ENCODE measurements at regions not wholly inside any gene's neighbourhood (a gene's known extent, or its start where the extent isn't known, plus 50 kb on each side); places are given as distances from the start of the nearest gene placed in this dataset.
A peak's percentile ranks its signal among the peaks of the same experiment; 100 is the strongest.
"Not testable (repeated sequence)": the region's sequence is repeated elsewhere in the genome, so short reads cannot be mapped to it uniquely, and the experiment has no call there.

DNA sequence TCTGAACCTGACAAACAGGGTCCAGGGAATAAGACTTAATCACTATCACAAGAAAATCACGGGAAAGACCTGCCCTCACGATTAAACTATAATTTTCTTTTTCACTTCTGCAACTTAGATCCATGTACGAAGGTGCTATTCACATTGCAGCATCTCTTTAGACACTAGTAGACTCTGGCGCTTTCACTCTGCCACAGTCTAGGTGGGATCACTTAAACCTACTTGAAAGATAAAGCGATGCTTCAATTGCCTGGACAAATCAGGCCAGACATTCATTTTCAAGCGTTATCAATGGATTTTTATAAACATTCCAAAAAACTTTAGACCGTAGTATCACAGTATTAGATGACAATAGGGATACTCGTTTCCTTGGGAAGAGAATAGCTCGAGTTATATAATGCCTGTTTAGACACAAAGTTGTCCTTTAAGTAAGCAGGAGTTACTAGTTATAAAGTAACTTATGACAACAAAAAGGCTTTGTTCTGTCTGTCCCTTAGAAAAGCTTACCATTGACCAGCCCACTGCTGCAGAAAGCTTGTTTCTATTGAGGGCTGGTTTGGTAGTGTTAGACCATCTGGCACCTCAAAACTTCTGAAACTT, 367.3 kb downstream of the UTRN start:
- DNase-seq (ENCODE audit: low read depth, low spot score) = no peak

DNA sequence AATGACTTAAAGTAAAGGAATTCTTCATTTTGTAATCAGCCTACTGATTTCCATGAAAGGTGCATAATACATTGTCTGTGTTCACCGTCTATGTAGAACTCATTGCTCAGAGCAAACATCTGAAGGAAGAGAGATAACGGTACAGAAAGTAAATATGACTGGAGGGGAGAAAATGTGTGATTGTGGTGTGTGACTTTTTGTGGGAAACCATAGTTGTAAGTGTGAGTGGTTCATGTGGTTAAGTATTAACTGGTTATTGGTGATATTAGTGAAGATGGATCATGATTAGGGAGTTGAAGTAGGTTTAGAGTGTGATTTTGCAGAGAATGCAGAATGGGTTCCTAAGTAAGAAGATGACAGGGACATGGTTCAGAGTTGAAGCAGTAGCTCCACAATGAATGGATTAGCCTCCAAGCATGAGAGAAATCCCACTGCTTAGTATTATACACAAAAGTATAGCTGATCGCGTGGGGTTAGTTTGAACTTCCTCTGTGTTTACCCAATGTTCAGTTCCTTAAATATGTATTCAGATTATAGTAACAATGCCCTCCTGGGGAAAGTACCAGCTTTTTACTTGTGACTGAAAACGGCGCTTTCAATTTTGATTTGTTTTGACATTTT, 368.9 kb downstream of the UTRN start:
- no peak for DNase-seq (ENCODE audit: low read depth, low spot score)

DNA sequence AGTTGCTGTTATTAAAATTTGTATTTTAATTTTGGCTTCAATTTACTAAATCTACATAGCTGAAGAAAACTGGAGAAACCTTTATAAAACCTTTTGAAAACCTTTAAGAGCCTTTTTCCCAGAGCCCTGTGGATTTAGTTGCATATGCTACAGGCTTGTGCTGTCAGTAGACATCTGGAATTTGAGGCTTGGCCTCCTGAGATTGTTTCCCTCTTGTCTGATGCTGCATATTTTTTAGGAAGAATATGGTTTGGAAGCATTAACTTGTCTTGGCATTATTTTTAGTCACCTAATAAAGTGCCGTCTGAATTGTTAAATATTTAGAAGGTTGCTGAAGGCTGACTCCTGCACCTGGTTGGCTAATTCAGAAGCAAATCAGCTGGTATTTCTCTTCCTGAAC, 369.4 kb downstream of the UTRN start:
- DNase-seq (ENCODE audit: low read depth, low spot score) = no peak

DNA sequence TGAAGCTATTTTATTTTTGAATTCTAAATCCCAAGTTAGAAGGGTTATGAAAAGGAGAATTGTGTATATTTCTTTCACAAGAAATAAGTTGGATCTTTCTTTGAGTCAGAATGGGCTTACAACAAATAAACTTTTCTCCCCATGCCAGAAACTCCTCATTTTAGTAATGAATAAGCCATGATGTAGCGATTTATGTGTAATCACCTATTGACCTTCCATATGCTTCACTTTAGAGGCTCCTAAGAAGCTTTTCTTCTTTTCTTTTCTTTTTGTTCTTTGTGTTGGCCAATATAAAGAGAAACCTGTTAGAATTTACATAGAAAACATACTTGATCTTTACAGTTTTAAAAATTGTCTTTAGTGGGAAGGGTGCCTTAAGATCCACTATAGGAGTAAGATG, 370.2 kb downstream of the UTRN start:
- no peak for DNase-seq (ENCODE audit: low read depth, low spot score)

DNA sequence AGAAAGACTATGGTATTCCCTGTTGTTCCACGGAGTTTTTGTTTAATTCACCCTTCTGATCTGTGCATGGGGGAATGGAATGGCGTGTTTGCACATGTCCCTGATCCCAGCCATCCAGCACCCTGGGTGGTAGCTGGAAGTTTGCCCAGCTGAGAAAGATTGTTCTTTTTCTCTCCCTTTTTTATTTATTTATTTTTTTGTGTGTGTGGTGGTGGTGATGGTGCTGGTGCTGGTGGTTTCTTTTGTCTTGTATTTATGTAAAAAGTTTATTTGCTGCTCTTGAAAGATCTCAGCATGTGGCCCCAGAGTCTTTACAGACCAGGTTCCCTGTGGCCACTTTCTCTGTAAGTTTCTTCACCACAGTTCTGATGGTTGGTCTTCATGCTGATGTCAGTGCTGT, 372.6 kb downstream of the UTRN start:
- DNase-seq (ENCODE audit: low read depth, low spot score) = peak; percentile 92

DNA sequence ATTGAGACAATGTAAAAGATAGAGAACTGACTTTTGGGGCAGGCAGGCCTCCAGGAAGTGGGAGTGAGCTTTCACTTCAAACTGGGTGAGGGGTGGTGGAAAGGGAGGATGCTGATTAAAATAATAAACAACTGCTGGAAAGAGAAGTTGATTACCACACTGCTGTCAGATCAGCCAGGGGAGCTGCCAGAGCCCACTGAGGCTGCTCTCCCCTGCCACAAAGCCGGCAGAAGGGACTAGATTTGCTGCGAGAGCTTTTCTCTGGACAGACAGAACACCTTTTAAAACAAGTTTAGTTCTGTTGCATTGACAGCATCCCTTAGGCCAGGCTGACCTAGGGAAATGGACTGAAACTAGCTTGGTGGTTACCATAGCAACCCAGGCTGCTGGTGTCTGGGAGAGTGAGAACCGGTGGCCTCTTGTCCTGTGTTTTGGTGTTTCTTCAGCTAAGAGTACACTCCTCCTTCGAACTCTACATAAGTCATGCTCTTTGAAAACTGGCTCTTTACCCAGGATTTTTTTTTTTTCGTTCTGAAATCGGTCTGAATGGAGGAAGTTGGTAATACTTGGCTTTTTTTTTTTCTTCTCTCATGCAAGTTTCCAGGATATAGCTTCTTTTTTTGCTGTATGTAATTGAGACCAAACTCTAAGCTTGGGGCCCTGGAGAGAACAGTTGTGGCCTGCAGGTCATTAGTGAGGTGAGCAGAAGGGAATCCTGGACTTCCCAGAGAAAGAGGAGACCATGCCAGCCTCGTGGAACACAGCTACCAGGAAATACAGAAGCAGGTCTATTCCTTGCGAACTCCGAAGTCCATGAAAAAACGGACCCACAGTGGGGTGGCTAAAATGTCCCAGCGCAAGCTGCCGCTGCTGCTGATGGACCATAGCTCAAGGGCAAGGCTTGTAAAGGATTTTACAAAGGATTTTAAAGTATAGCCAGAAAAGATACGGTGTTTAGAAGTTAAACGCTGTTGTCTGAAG, 374.4 kb downstream of the UTRN start:
- peak; percentile 49 for DNase-seq (ENCODE audit: low read depth, low spot score)

DNA sequence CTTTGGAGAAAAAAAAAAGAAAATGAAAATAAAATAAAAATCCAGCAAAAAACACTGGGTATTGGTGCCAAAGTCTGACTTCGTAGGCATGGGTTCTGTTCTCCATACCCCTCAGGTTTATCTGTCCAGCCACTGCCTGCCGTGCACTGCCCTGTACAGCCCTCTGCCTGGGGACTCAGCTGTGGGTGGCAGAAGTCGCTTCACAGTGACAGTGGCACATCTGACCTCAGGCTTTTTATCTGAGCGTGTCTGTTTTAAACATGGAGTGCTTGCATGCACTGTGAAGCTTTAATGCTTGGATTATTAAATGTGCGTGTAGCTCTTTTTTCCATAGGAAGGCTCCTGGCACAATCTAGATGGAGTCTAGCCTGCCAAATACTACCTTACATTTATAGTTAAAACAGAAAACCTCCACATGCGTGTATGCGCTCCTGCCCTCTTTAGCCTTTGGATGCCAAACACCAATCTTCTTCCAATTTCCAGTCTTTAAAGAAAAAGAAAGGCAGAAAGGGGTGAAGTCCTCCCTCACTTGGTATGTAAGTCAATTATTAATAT, 375.5 kb downstream of the UTRN start:
- DNase-seq (ENCODE audit: low read depth, low spot score) = no peak

DNA sequence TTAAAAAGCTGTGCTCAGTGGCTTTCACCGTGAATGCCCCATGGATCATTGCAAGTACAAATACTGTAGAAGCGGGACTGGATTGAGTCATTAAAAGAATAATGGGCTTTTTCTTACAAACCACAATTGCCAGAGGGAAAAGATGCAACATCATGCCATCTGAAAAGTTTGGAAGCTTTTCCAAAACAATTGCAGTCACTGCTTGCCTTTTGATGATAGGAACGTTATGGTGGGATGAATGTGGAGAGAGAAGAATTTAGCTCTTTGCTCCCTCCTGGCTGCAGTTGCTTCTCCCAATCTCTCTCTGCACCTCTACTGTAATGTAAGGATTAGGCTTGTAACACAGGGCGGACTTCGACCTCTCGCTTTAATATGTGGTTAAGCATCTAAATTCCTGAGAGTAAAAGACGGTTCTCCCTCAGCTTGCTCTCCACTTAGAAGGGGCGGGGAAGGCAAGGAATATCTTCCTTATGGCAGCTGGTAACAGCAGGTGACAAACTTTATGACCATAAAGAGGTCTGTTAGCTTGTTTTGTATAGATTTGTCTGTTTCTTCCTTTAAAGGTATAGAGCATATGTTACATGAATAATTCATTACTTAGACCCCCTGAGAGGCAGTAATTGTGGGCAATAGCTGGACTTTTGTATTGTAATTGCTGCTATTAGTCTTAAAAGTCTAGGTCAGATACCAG, 376.1 kb downstream of the UTRN start:
- DNase-seq (ENCODE audit: low read depth, low spot score) = no peak

DNA sequence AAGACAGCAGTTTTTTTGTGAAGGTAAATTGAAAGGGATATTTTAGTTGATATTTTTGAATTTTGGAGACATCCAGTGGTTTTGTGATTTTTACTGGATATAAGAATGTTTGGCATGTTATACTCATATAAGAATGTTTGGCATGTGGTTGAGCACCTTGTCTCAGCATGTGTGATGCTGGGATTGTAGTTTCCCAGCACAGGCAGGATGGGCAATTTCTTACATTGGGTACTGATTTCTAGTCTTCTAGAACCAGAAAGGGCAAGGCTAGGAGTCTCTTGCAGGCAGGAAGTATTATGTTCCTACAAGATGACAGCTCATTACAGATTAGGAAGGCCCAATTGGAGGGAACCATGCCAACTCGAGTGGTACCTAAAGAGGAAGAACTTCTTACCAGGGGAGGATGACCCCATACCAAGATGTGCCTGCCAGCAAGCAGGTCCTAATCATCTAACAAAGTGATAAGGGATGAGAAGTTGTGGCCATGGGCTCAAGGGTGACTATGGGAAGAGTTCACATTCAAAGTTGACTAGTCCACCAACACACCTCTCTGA, 377.8 kb downstream of the UTRN start:
- no peak for DNase-seq (ENCODE audit: low read depth, low spot score)

DNA sequence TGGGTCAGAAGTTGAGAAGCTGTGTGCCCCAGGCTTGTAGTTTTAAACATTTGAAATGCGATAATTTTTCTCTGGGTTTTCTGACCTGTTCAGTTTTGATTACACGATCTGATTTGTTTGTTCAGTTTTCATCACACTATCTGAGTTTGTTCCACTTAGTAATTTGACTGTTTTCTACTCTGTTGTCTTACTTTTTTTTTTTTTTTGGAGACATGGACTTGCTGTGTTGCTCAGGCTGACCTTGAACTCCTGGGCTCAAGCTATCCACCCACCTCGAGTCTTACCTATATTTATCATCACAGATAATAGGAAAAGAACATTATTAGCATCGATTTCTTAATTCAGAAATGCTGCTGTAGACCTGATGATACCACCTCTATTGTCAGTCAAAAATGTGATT, 379.1 kb downstream of the UTRN start:
- DNase-seq (ENCODE audit: low read depth, low spot score) = no peak

DNA sequence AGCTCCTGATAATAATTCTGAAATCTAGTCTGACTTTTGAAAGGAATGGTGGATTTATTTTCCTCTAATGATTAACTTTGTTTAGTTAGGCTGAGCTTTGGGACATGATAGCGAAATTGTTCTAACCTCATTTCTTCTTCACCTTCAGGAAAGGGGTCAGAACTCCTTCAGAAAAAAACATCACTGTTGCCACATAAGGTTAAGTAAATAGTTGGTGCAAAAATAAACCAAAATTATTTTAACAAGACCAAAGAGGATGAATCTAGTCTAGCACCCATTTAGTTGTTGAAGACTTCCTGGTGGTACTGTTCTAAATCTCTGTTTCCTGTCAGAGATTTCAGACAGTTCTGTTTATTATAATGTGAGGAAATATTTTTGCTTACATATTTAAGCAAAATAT, 379.8 kb downstream of the UTRN start:
- no peak for DNase-seq (ENCODE audit: low read depth, low spot score)

DNA sequence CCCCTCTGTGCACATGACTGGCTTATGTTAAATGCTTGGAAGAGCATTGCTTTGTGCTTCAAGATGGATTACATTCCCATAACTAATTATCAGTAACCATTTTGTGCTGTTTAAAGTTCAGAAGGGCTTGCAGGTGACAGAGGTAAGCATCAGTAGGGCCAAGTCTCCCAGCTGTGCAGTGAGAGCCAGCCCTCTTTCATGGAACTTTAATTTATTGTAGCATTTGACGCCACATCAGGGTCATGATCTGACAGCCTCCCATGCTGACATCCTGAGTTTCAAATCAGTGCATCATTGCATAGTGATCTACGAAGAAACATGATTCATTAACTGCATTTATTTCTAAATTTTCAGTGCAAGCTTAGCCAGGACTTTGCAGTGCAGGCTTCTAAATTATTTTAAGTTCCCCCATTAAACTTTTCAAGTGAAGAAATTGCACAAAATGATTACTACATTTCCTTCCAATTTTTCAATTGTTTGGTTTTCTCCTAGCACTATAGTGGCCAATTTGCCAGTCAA, 380.9 kb downstream of the UTRN start:
- DNase-seq (ENCODE audit: low read depth, low spot score) = no peak

DNA sequence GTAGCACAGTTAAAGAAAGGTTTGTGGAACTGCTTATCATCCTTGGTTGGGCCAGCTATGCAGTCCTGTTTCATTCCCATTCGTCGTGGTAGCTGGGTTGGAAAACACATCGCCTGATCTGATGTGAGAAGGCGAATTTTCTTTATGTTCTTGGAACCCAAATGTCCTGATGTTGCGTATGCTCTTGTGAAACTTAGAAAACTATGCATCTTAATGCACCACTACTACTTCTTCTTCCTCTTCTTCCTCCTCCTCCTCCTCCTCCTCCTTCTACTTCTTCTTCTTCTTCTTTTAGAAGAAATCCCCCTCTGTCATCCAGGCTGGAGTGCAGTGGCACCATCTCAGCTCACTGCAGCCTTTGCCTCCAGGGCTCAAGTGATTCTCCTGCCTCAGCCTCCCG, 381.6 kb downstream of the UTRN start:
- DNase-seq (ENCODE audit: low read depth, low spot score) = no peak

DNA sequence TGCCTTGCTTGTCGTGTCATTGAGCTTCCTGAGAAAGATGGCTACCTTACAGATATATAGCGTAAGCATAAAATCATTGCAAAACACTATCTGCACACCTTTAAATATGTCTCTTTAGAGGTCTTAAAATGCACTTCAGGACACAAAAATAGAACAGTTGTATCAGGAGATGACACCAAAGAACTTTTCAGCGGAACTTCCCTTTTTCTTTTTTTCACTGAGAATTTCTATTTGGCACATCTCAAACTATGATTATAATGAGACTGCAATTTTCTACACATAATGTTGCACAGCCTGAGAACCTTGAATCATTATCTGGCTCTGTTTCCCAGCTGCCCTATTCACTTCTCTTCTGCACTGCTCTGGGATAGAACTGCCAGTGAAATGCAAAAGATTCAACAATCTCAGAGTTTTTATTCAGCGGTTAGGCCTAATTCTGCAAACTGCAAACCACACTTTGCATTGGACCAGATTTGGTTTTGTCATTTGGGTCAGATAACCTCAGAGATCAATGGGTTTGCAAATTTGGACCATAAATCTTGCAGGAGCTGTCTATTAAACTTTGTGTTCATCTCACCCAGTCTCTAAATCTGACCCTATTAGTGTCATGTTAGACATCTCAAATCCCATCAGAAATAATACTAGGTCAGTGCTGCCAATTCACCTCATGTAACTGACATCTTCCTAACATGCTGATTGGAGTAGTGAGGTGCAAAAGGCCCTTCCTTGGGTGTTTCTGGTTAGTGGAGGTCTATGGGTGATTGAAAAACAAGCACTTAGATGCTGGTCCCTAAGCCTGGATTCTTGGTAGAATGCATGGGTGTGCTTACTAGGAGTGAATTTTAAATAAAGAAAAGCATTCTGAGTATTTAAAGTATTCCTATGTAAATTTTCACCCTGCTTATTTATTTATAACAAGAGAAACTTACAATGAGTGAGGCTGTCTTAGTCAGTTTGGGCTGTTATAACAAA, 382.7 kb downstream of the UTRN start:
- no peak for DNase-seq (ENCODE audit: low read depth, low spot score)

DNA sequence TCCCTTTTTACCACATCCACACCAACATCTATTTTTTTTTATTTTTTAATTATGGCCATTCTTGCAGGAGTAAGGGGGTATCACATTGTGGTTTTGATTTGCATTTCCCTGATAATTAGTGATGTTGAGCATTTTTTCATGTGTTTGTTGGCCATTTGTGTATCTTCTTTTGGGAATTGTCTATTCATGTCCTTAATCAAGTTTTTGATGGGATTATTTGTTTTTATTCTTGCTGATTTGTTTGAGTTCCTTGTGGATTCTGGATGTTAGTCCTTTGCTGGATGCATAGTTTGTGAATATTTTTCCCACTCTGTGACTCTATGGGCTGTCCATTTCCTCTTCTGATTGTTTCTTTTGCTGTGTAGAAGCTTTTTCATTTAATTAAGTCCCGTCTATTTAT, 385.1 kb downstream of the UTRN start:
- not testable (repeated sequence) for DNase-seq (ENCODE audit: low read depth, low spot score)

DNA sequence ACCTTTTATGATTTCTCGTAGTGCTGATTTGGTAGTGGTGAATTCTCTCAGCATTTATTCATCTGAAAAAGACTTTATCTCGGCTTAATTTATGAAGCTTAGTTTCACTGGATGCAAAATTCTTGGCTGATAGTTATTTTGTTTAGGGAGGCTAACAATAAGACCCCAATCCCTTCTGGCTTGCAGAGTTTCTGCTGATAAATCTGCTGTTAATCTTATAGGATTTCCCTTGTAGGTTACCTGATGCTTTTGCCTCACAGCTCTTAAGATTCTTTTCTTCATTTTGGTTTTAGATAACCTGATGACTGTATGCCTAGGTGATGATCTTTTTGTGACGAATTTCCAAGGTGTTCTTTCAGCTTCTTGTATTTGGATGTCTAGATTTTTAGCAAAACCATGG, 388.7 kb downstream of the UTRN start:
- DNase-seq (ENCODE audit: low read depth, low spot score) = no peak

DNA sequence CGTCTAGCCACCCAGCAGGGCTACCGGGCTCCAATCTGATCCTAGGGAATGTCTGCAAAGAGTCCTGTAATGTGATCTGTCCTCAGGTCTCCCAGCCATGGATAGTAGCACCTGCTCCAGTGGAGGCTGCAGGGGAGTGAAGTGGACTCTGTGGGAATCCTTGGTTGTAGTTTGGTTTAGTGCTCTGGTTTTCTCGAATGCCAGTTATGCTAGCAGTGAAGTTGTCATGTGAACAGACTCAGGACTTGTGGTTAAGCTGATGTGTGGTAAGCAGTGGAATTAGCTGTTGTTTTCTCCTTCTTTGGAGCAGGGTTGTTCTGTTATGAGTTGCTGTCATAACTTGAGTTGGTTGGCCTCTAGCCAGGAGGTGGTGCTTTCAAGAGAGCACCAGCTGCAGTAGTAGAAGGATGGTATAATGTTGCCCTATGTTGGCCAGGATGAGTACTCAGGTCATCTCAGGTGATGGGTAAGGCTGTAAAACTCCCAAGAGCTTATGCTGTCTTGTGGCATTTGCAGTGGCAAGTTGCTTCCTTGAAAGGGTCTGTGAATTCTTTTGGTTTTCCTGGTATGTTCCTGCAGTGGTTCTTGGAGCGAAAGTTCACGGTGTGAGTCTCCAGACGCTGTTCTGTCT, 390.2 kb downstream of the UTRN start:
- DNase-seq (ENCODE audit: low read depth, low spot score) = peak; percentile 47

DNA sequence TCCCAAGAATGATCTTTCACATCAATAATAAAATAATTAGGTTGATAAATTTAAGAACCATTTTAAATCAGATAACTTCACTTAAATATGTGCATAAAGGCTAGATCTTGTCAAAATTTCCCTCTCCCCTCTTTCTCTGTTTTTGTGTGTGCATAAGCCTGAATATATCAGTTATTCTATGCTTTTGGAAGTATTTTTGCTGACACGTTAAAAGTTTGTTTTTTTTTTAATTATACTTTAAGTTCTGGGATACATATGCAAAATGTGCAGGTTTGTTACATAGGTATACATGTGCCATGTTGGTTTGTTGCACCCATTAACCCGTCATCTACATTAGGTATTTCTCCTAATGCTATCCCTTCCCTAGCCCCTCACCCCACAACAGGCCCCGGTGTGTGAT, 391.2 kb downstream of the UTRN start:
- not testable (repeated sequence) for DNase-seq (ENCODE audit: low read depth, low spot score)

DNA sequence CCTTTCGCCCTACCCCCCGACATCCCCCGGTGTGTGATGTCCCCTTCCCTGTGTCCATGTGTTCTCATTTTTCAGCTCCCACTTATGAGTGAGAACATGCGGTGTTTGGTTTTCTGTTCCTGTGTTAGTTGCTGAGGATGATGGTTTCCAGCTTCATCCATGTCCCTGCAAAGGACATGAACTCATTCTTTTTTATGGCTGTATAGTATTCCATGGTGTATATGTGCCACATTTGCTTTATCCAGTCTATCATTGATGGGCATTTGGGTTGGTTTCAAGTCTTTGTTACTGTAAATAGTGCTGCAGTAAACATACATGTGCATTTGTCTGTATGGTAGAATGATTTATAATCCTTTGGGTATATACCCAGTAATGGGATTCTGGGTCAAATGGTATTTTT, 392.1 kb downstream of the UTRN start:
- DNase-seq (ENCODE audit: low read depth, low spot score) = not testable (repeated sequence)

DNA sequence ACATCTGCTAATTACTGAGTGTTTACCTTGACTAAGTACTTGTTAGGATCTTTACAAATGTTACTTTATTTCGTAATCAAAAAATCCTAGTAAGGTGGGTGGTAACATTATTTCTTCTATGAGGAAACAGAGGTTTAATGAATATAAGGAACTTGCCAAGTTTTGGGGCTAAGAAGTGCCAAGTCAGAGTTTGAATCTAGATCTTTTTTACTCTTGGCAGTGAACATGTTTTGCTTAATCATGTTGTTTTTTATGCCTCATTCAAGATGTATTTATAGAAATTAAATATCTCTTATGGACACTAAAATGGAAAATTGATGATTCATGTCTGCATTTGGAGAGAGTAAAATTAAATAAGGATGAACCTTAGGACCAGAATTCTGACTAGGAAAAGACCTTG, 393.7 kb downstream of the UTRN start:
- DNase-seq (ENCODE audit: low read depth, low spot score) = no peak

All from smooth muscle cell of the brain vasculature (primary cell).